Right lobe of liver (tissue), 4 donors: ENCODE measurements at regions not wholly inside any gene's neighbourhood (a gene's known extent, or its start where the extent isn't known, plus 50 kb on each side); places are given as distances from the start of the nearest gene placed in this dataset.

Experiments
- POLR2A ChIP-seq: fragments of 450-650 bp; IDR thresholded peaks from one replicate; pipeline ENCODE4 v1.6.1; 2017; ENCODE audit warnings: antibody characterized with exemption, mild to moderate bottlenecking
- TF ChIP-seq, protein P1 (sequence below), 4 donors: fragments of 200-600 bp in 3 of 4; fragments of 450-650 bp in 1 of 4; IDR thresholded peaks; one replicate each; pipeline versions ENCODE4 v1.5.1 to v1.8.0; 2016 to 2022; ENCODE audit warnings: antibody characterized with exemption in 4 of 4, mild to moderate bottlenecking in 2 of 4
- donor health status: DM: no; HTN: no; CAD: no.
- donor health status: DM: no; HTN: no; CAD: no.
- donor health status: DM: no; HTN: yes; CAD: no.

DNA sequence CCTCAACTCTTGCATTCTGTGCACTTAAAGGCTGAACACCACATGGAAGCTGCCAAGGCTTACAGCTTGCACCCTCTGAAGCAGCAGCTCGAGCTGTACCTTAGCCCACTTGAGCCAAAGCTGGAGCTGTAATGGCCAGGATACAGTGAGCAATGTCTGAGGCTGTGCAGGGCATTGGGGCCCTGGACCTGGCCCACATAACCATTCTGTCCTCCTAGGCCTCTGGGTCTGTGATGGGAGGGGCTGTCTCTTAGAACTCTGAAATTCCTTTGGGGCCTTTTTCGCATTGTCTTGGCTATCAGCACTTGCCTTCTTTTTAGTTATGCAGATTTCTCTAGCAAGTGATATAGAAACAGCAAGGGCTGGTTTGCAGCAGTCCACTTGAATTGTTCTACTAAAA lies 303.8 kb upstream of the CLEC14A start:
- no peak for TF ChIP-seq POLR2A
- TF ChIP-seq, protein P1, sequence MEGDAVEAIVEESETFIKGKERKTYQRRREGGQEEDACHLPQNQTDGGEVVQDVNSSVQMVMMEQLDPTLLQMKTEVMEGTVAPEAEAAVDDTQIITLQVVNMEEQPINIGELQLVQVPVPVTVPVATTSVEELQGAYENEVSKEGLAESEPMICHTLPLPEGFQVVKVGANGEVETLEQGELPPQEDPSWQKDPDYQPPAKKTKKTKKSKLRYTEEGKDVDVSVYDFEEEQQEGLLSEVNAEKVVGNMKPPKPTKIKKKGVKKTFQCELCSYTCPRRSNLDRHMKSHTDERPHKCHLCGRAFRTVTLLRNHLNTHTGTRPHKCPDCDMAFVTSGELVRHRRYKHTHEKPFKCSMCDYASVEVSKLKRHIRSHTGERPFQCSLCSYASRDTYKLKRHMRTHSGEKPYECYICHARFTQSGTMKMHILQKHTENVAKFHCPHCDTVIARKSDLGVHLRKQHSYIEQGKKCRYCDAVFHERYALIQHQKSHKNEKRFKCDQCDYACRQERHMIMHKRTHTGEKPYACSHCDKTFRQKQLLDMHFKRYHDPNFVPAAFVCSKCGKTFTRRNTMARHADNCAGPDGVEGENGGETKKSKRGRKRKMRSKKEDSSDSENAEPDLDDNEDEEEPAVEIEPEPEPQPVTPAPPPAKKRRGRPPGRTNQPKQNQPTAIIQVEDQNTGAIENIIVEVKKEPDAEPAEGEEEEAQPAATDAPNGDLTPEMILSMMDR (IDR thresholded peaks at IDR 0.05), result no peak
